C4-2B (cell line): ENCODE measurements at regions not wholly inside any gene's neighbourhood (a gene's known extent, or its start where the extent isn't known, plus 50 kb on each side); places are given as distances from the start of the nearest gene placed in this dataset.

ENCODE experiments used
- ZFX ChIP-seq: fragments of 450-650 bp; IDR thresholded peaks from 2 replicates; pipeline ENCODE4 v1.6.1; 2017
- TF ChIP-seq, protein P1 (sequence below): fragments of 450-650 bp; conservative IDR thresholded peaks from 2 replicates; pipeline ENCODE4 v1.5.1; 2017; ENCODE audit warnings: mild to moderate bottlenecking

DNA sequence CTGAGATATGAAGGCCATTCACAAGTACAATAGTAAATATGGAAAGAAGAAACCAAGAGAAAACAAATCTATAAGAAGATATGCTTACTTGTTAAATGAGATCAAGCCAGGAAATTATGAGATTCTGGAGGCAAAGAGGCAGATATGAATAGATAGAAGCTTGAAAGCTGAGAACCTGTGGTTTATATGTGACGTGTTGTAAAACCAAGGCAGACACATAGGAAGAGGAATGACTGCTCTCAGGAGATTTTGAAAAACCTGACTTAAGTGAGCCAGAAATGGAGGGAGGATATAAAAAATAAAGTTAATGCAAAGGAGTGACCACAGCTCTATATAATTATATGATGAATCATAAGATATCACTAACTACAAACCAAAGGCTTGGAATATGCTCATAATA is 1160.5 kb upstream of the CNTN5 start:
- TF ChIP-seq, protein P1, sequence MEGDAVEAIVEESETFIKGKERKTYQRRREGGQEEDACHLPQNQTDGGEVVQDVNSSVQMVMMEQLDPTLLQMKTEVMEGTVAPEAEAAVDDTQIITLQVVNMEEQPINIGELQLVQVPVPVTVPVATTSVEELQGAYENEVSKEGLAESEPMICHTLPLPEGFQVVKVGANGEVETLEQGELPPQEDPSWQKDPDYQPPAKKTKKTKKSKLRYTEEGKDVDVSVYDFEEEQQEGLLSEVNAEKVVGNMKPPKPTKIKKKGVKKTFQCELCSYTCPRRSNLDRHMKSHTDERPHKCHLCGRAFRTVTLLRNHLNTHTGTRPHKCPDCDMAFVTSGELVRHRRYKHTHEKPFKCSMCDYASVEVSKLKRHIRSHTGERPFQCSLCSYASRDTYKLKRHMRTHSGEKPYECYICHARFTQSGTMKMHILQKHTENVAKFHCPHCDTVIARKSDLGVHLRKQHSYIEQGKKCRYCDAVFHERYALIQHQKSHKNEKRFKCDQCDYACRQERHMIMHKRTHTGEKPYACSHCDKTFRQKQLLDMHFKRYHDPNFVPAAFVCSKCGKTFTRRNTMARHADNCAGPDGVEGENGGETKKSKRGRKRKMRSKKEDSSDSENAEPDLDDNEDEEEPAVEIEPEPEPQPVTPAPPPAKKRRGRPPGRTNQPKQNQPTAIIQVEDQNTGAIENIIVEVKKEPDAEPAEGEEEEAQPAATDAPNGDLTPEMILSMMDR: no peak
- TF ChIP-seq ZFX: no peak
